GM19455 (cell line): ENCODE measurements at regions not wholly inside any gene's neighbourhood (a gene's known extent, or its start where the extent isn't known, plus 50 kb on each side); places are given as distances from the start of the nearest gene placed in this dataset.

Source experiments
- ATAC-seq: cut with Tn5 transposase; IDR thresholded peaks from one replicate; pipeline ENCODE4 v1.9.1; 2021; ENCODE audit not compliant: unreplicated experiment

DNA sequence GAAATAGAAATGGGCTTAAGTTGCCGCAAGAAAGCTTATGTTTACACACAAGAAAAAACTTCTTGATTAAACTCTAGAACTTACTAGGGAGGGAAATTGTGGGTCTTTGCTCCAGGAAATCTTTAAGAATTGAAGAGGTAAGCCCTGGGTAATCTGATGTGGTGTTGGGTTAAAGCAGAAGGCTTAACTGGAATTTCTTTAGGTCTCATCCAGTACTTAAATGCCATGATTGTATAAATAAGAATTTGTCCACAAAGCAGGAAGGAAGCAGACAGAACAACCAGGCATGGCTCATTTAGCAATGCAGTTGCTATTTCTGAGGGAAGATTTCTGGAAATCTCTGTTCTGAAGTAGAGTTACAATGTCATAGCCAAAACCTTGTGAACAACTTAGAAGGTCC is 360.4 kb downstream of the KLF5 start:
- no peak for ATAC-seq

DNA sequence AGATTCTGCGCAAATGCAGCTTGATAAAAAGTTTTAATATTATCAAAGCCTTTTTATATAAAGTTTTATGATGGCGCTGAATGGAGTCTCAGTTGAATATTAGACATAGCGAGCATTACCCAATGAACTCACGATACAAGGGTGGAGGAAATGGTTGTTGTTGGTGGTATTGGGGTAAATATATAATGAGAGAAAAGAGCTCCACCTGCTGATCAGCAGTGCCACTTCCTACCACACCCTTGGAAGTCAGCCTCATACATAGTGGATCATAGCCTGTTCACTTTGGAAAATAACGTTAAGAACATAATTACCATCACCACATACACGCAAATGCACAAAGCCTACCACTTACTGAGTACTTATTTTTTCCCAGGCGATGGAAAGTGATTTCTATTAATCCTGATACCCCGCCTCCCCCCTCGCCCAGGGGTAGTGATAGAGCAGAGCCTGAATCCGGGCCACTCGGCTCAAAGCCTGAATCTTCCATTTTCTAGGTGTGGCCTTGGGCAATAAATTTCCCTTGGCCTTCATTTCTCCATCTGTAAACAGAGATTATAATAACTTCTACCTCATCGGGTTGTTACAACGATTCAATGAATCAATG is 358.3 kb downstream of the KLF5 start:
- ATAC-seq: no peak

- no peak for ATAC-seq
Measured at GRCh38 chr13:73416093-73416492, 357.3 kb downstream of the KLF5 start.

GRCh38 chr13:73413656-73414055 is 354.9 kb downstream of the KLF5 start:
- no peak for ATAC-seq

GRCh38 chr13:73412933-73413332 is 354.1 kb downstream of the KLF5 start:
- ATAC-seq: no peak

- no peak for ATAC-seq
Measured at GRCh38 chr13:73411067-73411809, 352.4 kb downstream of the KLF5 start.

DNA sequence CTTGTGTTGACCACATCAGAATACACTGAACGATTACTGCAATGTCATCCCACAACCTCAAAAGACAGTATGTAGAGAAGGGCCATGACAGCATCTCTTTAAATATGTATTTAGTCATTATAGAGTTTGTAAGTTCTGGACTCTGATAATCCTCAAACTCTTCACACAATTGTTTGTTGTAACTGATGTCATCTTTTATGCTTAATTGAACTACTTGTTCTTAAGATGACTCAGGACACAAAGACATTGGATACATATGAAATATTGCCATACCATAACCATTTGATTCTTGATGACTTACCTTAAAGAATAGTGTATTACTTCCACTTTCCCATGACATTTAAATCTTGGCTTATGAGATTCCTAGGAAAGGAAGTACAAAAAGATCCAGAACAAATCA is 347.6 kb downstream of the KLF5 start:
- ATAC-seq: no peak

DNA sequence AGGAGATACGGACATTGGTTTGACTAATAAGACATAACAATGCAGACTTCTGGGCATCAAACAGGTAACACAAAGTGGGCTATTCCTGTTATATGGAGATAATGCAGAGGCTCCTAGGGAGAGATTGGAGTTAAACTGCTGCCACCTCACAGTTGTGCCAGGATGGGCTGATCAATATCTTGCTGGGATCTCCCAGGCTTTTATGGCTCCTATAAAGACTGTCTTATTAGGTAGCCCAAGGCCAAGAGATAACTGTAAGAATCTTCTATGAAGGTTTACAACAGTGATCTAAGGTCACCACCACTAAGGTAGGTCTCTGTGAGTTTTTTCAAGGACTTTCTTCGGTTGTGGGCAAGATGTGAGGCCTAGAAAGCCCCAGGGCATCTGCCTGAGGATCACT is 345.8 kb downstream of the KLF5 start:
- ATAC-seq: no peak

- no peak for ATAC-seq
Measured at GRCh38 chr13:73403355-73404120, 344.7 kb downstream of the KLF5 start.

- ATAC-seq: no peak
Measured at GRCh38 chr13:73401769-73402168, 343.0 kb downstream of the KLF5 start.

DNA sequence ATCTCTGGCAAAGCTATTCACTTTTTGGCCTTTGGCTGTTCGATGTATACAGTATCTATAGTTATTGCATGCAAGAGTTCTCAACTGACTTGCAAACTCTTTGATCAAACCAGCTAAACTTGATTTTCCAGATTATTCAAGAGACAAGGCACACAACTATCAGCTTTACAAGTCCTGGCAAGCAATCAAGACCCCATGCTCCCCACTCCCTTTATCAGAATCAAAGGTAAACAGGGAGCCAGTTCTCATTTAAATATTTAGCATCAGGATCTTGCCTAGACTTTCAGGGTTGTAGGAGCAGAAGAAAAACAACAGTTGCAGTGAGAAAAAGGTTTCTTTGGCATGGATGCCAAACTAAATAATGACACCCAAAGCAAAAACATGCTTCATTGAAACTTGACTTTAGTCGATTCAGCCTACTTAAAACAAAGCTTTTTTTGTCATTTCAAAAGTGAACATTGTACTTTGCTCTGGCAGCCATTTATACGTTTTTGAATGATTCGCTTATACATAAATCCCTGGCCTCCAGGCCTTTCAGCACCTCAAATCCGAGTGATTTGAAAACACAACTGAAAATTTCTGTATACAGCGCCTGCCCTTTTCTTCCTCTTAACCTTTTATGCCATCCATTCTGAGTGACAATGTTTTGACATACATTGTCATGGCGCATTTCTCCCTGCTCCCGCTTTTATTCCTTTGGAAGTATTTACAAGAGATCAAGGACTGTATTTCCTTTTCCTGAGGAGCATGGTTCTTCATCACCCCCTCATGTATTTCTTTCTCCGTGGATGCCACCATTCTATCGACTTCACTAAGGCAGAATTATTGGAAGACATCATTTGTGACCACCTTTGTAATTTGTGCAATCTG is 340.8 kb downstream of the KLF5 start:
- no peak for ATAC-seq

DNA sequence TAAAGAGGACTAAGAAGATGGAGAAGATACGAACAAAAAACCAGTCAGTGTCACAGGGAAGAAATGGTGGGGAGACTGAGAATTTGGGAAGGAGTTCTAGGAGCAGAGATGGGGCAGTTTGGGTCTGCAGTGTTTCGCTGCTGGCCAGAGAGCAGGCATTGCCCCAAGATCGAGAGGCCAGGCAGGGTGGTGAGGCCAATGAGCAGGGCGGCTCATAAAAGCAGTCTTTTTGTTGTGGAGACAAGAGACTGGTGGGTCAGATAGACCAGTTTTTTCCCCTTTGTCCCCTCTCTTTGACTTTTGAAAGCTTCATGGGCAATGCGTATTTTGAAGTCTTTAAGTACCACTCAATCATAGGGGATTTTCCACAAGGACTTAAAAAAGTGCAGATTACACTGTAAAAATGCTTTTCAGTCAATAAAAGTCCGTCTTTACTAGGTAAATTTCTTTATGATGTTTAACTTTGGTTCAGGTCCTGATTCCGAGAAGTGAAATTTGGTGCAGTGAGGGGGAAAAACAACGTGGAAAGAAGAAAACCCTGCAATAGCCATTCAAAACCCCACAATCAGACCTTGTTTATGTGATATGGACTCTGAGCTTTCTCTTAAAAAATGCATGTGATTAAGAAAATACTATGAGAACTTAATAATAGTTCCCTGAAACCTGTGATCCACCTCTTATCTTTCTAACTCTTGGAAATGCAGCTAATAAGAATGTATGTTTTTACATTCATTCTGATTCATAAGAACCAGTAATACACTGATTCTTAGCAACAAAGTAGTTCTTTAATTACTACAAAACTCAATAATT is 338.9 kb downstream of the KLF5 start:
- ATAC-seq: no peak

- ATAC-seq: no peak
Measured at GRCh38 chr13:73394066-73394465, 335.3 kb downstream of the KLF5 start.

- ATAC-seq: no peak
Measured at GRCh38 chr13:73390100-73390499, 331.3 kb downstream of the KLF5 start.

DNA sequence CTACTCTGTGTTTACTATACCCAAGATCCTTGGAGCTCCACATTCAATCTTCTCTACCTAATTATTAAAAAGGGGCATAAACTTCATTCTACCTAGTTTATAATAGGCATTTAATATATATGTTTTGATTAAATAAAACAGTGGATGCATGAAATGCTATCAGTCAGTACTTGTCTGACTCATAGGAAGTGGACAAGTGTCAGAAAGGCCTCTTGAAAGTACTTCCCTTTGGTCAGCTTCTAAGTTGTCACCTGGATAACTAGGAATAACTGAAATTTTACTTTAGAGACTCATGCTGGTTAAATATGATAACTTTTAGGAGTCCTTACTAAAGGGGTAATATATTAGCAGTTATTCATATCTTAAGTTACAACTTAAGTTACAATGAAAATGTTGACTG is 329.8 kb downstream of the KLF5 start:
- no peak for ATAC-seq

DNA sequence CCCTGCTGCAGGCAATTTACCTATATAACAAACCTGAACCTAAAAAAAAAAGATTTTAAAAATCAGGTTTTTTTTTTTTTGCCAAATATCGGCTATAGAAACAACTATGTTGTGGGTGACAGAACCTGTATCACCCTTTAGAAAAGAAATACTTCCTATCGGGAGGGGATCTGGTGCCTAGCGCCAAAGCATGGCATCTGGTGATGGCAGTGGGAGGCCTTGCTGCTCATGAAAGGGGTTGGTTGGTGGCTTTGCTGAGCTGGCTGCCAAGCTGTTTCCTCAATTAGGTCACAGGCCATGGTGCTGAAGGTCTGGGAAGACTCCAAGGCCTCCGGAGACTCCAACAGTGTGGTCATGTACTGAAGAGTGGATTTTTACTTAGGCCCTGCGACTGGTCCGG is 328.5 kb downstream of the KLF5 start:
- ATAC-seq: no peak

DNA sequence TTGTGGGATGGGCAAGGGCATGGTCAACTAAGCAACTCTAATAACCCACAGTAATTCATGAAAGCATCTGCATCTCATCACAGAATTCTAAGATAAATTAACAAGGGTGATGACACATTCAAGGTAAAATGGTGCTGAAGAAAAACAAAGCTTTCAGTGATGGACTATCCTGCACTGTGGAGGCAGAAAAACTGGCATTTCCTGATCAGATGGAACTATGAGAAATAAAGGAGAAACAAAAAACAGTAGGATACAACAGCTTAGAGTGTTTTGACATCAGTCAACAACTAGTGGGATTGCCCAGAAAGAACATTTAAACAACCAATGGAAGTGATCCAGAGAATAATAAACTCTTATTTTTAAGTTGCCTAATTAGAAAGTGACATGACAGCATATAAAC is 327.0 kb downstream of the KLF5 start:
- ATAC-seq: no peak

GRCh38 chr13:73372666-73373627 is 314.1 kb downstream of the KLF5 start:
- ATAC-seq: no peak

DNA sequence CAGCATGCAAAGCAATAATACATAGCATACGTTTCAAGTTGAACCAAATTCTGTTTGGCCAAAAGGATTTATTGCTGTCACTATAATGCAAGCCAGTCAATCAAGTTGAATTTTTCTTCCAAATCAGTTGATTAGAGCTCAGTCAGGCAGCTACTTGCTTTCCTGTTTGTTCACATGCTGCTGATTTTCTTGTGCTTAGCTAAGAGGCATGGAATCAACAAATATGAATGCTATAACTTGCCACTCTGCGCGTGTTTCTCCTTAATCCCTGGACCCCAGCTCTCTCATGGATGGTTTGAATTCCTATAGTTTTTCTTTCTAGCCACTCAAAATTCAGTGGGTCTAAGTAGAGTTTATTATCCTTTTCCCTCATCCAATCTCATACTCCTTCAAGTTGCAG is 311.3 kb downstream of the KLF5 start:
- no peak for ATAC-seq
